Endothelial cell (in vitro differentiated cells): ENCODE measurements at regions not wholly inside any gene's neighbourhood (a gene's known extent, or its start where the extent isn't known, plus 50 kb on each side); places are given as distances from the start of the nearest gene placed in this dataset.
A peak's percentile ranks its signal among the peaks of the same experiment; 100 is the strongest.

Source experiments
- DNase-seq: peaks from one replicate; pipeline ENCODE4 v3.0.0; 2021; ENCODE audit warnings: low spot score
- H3K27ac Mint-ChIP-seq: one replicate; pipeline ENCODE4 v1.8.0; 2021; ENCODE audit warnings: mixed read lengths, inconsistent platforms; ENCODE audit not compliant: unreplicated experiment
- H3K27me3 Mint-ChIP-seq: one replicate; pipeline ENCODE4 v1.8.0; 2021; ENCODE audit warnings: mild to moderate bottlenecking, moderate library complexity, mixed read lengths, inconsistent platforms; ENCODE audit not compliant: unreplicated experiment
- H3K36me3 Mint-ChIP-seq: one replicate; pipeline ENCODE4 v1.8.0; 2021; ENCODE audit warnings: mild to moderate bottlenecking, low read depth, mixed read lengths, inconsistent platforms; ENCODE audit not compliant: unreplicated experiment
- H3K4me1 Mint-ChIP-seq: one replicate; pipeline ENCODE4 v1.8.0; 2021; ENCODE audit warnings: mild to moderate bottlenecking, mixed read lengths, inconsistent platforms; ENCODE audit not compliant: unreplicated experiment
- H3K4me3 Mint-ChIP-seq: one replicate; pipeline ENCODE4 v1.8.0; 2021; ENCODE audit warnings: mild to moderate bottlenecking, mixed read lengths, inconsistent platforms; ENCODE audit not compliant: unreplicated experiment
- H3K9me3 Mint-ChIP-seq: one replicate; pipeline ENCODE4 v1.8.0; 2021; ENCODE audit warnings: mixed read lengths, inconsistent platforms; ENCODE audit not compliant: unreplicated experiment
- TF ChIP-seq, protein P1 (sequence below): fragments of 200-600 bp; sonication (generic); IDR thresholded peaks from one replicate; pipeline ENCODE4 v1.5.0; 2021; ENCODE audit warnings: antibody characterized with exemption; ENCODE audit not compliant: unreplicated experiment

DNA sequence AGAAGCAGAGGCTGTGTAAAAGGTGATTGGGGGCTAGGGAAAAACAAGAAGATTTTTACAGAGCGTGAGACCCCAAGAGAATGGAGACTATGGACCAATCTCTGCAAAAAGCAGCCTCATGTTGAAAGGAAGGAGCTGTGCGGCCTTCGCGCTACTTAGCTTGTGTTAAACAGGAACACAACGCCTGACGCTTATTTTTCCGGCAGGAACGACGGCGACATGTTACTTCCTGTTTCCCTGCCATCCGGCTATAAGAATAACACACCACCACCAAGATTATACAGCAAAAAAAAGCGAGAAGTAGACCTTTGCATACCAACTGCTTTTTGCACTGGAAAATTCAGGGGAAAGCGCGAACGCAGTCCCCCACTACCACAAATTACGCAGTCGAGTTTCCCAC, 272.7 kb downstream of the FAM72C start:
- TF ChIP-seq, protein P1, sequence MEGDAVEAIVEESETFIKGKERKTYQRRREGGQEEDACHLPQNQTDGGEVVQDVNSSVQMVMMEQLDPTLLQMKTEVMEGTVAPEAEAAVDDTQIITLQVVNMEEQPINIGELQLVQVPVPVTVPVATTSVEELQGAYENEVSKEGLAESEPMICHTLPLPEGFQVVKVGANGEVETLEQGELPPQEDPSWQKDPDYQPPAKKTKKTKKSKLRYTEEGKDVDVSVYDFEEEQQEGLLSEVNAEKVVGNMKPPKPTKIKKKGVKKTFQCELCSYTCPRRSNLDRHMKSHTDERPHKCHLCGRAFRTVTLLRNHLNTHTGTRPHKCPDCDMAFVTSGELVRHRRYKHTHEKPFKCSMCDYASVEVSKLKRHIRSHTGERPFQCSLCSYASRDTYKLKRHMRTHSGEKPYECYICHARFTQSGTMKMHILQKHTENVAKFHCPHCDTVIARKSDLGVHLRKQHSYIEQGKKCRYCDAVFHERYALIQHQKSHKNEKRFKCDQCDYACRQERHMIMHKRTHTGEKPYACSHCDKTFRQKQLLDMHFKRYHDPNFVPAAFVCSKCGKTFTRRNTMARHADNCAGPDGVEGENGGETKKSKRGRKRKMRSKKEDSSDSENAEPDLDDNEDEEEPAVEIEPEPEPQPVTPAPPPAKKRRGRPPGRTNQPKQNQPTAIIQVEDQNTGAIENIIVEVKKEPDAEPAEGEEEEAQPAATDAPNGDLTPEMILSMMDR = no peak
- no peak for DNase-seq
- Mint-ChIP-seq H3K4me1 (peaks cover 10% of the 10 kb centered on the region), H3K27ac (peak overlapping the region; percentile 88), H3K27me3 (peaks cover 1% of the 10 kb centered on the region), H3K9me3 (no peaks in the 10 kb centered on the region), H3K4me3 (peak overlapping the region; percentile 77), H3K36me3 (no peaks in the 10 kb centered on the region)

DNA sequence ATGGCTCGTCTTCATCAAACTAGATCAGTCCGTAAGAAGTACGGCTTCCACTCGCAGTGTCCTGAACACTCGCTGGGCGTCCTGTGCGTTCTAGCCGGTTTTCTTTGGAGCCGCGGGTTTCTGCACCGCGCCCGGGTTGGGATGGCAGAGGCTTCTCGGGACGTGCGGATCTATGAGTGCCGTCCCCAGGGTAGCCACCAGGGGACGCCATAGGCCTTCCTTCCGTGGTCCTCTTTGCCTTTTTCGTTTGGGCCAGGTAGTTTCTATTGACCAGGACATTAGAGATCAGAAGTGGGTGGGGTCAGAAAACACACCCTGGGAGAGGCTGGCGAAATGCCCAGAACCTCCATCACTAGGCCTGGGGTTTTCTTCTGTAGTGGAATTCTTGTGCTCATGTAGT, 273.8 kb downstream of the FAM72C start:
- TF ChIP-seq, protein P1 = peak; percentile 79
- peak overlapping the region; percentile 32 for H3K4me3 Mint-ChIP-seq
- H3K27ac Mint-ChIP-seq = peak overlapping the region; percentile 9
- H3K27me3 Mint-ChIP-seq = peaks cover 1% of the 10 kb centered on the region
- no peaks in the 10 kb centered on the region for H3K36me3 Mint-ChIP-seq
- no peaks in the 10 kb centered on the region for H3K9me3 Mint-ChIP-seq
- peaks cover 10% of the 10 kb centered on the region for H3K4me1 Mint-ChIP-seq
- DNase-seq = peak; percentile 58

DNA sequence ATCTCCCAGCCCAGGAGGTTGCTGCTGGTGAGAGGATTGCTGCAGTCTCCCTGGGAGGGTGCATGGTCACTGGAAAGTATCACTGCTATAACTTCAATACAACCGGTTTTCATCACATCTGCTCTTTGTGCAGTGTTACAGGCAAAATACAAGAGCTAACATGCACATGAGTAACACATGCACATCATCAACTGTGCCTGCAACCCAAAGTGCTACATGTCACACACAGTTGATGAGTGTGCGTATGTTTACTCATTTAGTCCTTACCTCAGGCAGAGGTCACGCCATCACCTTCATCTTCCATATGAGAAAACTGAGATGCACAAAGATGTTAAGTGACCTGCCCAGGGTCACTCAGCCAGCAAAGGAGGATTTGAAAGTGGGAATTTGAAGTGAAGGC, 277.7 kb downstream of the FAM72C start:
- DNase-seq = no peak
- Mint-ChIP-seq H3K4me1 (peaks cover 9% of the 10 kb centered on the region), H3K27ac (no peak overlapping the region), H3K4me3 (no peak overlapping the region), H3K9me3 (no peaks in the 10 kb centered on the region), H3K27me3 (peaks cover 1% of the 10 kb centered on the region), H3K36me3 (no peaks in the 10 kb centered on the region)
- TF ChIP-seq, protein P1 = no peak

DNA sequence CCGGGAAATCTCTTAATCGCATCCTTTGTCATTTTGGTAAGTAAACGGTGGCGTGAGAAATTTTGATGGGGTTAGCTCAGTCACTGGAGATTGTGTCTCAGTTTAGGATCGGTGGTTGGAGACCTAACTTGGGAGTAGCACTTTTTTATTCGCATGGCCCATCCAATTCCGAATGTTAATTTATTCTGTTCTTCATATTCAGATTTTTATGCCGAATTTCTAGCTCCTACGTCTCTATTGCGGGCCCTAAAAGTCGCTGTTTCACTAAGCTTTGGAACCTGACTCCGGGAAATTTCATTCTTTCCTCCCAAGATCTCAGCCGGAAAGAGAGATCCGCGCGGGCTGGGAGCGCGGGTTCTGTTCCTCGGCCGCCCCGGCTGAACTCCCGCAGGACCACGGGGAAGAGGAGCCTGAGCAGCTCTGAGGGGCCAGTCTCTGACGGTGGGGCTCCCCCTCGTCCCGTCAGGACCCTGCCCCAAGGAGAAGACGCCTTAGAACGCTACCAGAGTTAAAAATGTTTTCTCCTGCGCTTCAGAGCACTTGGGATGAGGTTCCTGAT, 279.7 kb downstream of the FAM72C start:
- TF ChIP-seq, protein P1 = no peak
- Mint-ChIP-seq H3K27ac (no peak overlapping the region), H3K9me3 (no peaks in the 10 kb centered on the region), H3K36me3 (no peaks in the 10 kb centered on the region), H3K27me3 (peaks cover 1% of the 10 kb centered on the region), H3K4me1 (no peaks in the 10 kb centered on the region), H3K4me3 (no peak overlapping the region)
- no peak for DNase-seq

DNA sequence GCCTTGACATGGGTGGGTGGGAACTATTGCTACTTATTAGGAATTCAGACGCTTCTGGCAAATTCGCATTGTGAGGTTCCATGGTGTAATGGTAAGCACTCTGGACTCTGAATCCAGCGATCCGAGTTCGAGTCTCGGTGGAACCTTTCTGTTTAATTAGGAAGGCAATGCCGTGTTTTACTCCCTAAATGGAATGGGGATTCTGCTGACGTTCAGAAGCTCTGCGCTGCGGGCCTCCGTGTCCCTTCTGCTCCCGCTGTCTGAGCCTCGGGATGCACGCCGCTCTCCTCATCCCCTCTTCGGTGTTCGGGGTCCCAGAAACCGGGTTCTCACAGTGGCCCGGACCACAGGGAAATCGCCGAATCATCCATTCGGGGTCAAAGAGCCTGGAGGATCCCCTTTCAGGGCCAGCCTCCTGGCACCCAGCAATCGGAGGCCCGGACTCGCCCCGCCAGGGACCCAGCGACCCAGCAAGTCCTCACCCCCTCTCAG, 280.3 kb downstream of the FAM72C start:
- Mint-ChIP-seq H3K9me3 (no peaks in the 10 kb centered on the region), H3K27me3 (peaks cover 1% of the 10 kb centered on the region), H3K4me3 (no peak overlapping the region), H3K4me1 (no peaks in the 10 kb centered on the region), H3K36me3 (no peaks in the 10 kb centered on the region), H3K27ac (no peak overlapping the region)
- DNase-seq = no peak
- TF ChIP-seq, protein P1 = no peak
